HL-60/S4 (cell line): ENCODE measurements at regions not wholly inside any gene's neighbourhood (a gene's known extent, or its start where the extent isn't known, plus 50 kb on each side); places are given as distances from the start of the nearest gene placed in this dataset.

ENCODE experiments used
- in situ Hi-C: fragments of 300-500 bp; cut with MboI; formaldehyde crosslinking; loops from 2 replicates; pipeline ENCODE4 v1.14.3; 2022; ENCODE audit warnings: low sequenced_read_pairs

- in situ Hi-C loops = no loop called here
These were observed 317.1 kb upstream of the CWC22 start for GRCh38 chr2:180324182-180324581.

- in situ Hi-C loops = no loop called here
These were observed 315.7 kb upstream of the CWC22 start for GRCh38 chr2:180322781-180323180.

GRCh38 chr2:180319586-180320405, 312.7 kb upstream of the CWC22 start:
- in situ Hi-C loops = no loop called here

DNA sequence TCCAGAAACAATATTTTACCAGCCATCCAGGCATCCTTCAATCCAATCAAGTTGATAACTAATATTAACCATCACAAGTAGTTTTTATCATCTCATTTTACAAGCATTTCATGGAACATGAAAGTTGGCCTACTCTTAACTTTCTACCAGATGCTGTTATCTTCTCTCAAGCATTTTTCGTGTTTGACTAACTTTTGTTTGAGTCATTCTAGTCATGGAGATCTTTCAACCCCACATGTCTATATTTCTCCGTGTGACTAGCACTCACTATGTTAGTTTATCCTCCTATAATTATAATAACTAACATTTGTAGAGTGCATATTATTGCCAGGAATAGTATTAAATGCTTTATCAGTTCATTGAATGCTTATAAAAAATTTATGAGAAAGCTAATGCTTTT, 307.0 kb upstream of the CWC22 start:
- in situ Hi-C loops = no loop called here

- in situ Hi-C loops = no loop called here
These were observed 305.4 kb upstream of the CWC22 start for GRCh38 chr2:180312542-180312941.

- in situ Hi-C loops = no loop called here
These were observed 300.0 kb upstream of the CWC22 start for GRCh38 chr2:180307096-180307495.

DNA sequence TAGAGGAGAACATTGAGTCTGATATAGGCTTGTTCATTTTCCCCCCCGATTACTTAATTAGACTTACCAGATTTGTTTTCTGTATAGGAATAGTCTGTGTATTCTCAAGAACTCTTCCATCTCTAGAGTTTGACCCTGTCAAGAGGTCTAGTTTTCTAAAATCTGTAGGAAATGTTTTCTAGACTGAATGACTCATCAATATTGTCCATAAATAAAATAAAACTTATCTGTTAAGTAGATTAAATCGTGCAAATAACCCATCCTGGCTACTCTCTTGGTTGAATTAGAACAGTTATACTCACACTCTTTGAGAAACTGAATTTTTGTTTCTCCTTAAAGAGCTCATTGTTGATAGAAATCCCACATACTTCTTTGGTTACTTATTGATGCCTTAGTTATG, 299.2 kb upstream of the CWC22 start:
- in situ Hi-C loops = no loop called here

GRCh38 chr2:180291552-180292421, 284.7 kb upstream of the CWC22 start:
- in situ Hi-C loops = no loop called here

DNA sequence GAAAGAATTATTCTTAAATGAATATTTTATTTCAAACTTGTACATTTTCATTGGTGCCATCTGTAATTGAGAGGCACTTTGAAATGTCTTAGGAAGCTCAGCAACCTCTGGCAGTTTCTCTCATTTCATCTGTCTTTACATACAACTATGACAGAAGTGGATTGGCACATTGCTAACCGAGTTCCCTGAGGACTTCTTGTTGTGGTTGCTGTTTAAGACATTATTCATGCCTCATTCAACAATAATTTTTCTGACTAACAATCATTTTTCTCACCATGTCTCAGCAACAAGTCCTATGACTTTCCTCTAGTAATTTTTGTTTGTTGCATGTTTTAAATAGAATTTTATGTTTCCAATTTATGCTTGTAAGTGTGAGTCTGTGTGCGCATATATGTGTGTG, 284.0 kb upstream of the CWC22 start:
- in situ Hi-C loops = no loop called here

GRCh38 chr2:180289627-180290026, 282.5 kb upstream of the CWC22 start:
- in situ Hi-C loops = no loop called here

GRCh38 chr2:180279581-180279980, 272.5 kb upstream of the CWC22 start:
- in situ Hi-C loops = no loop called here

DNA sequence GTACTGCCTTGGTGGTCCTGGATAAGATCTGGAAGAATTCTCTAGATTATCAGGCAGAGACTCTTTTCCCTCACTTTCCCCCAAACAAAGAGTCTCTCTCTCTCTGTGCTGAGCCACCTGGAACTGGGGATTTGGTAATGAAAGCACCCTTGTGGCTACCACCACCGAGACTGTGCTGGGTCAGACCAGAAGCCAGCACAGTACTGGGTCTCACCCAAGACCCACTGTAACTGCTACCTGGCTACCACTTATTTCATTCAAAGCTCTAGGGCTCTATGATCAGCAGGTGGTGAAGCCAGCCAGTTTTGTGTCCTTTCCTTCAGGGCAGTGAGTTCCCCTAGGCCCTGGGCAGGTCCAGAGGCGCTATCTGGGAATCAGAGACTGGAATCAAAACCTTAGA, 269.6 kb upstream of the CWC22 start:
- in situ Hi-C loops = no loop called here

- in situ Hi-C loops = no loop called here
These were observed 260.9 kb upstream of the CWC22 start for GRCh38 chr2:180268006-180268405.

DNA sequence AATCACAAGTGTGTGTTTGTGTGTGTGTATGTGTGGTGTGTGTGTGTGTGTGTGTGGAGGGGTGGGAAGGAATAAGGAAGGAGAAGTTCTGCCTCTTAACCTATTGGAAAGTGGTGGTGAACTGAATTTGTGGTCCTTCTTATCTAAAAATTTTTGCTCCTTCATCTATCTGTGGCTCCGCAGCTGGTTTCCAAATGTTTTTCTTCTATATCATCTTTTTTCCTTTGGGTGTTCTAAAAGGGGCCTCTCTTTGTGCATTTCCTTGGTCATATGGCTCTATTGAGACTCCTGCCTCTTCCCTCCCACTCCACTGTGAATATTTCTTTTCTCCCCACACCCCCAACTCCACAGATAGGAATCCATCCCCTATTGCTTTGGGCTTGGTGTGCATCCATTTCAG, 254.9 kb upstream of the CWC22 start:
- in situ Hi-C loops = no loop called here

DNA sequence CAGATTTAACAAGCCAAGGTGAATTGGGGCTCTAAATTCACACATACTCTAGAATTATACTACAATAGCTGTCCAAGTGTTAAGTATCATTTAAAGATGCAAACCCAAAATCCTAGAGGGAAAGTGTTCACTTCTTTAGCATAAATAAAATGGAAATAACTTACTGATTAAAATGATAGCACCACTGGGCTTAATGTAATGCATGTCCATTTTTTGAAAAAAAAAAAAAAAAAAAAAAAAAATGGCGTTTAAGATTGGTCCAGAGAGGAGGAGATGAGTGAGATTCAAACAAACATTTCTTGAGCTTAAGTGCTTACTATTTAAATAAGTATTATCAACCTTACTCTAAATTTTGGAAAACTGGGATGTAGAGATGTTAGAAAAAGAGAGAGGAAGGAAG, 251.5 kb upstream of the CWC22 start:
- in situ Hi-C loops = no loop called here

- in situ Hi-C loops = no loop called here
These were observed 251.0 kb upstream of the CWC22 start for GRCh38 chr2:180258041-180258537.

DNA sequence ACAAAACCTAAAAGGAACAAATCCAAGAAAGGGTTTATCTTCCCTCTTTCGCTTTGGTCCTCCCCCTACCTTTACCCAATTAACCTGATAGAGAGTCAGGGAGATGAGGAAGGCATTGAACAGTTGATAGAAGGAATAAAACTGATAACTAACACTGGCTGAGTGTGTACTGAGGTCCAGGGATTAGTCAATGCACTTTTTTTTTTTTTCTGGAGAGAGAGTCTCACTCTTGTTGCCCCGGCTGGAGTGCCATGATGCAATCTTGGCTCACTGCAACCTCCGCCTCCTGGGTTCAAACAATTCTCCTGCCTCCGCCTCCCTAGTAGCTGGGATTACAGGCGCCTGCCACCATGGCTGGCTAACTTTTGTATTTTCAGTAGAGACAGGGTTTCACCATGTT, 250.2 kb upstream of the CWC22 start:
- in situ Hi-C loops = no loop called here

GRCh38 chr2:180255981-180256380, 248.9 kb upstream of the CWC22 start:
- in situ Hi-C loops = no loop called here

GRCh38 chr2:180254872-180255271, 247.8 kb upstream of the CWC22 start:
- in situ Hi-C loops = no loop called here

- in situ Hi-C loops = no loop called here
These were observed 240.6 kb upstream of the CWC22 start for GRCh38 chr2:180247658-180248057.

DNA sequence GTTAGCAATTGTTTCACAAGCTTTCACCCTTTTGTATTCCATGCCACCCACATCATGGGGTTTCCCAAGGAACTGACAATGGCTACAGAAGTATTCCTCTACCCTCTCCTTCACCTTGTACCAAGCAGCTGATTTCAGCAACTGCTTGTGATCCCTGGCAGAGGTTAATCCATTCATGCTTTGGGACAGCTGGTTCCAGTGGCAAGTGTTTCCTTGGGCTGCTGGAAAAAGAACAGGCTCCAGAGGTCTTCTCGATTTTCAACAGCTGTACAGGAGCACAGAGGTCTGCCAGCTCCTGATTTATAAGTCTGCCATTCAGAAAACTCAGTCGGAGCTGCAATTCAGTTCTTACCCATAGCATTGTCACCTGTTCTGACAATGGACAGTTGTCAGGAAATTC, 239.2 kb upstream of the CWC22 start:
- in situ Hi-C loops = no loop called here

DNA sequence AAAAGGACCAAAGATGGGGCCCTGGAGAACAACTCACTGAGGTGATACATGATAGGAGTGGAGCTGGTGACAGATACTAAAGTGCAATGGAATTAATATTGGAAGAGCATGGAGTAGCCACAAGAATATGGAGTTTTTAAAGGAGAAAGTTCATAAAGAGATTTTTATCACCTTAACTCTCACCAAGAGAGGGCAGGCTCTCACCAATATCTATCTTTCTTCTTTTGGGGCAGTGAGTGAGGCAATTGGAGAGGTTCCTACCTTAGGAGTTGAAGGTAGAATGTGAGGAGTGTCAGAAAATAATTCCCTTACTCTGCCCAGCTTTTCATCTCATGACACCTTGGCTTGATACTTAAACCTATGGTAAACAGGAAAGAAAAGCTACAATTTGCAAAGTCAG, 233.7 kb upstream of the CWC22 start:
- in situ Hi-C loops = no loop called here
